ENCODE measurements at regions not wholly inside any gene's neighbourhood (a gene's known extent, or its start where the extent isn't known, plus 50 kb on each side); places are given as distances from the start of the nearest gene placed in this dataset.

GRCh38 chr3:18153571-18154173 is 271.5 kb downstream of the SATB1 start:
- H3K27me3 ChIP-seq (ENCODE audit: low read length): no peaks in the 10 kb centered on the region
- no peaks in the 10 kb centered on the region for H3K79me2 ChIP-seq (ENCODE audit: insufficient read depth, low read length)
- no peak overlapping the region for H3K27ac ChIP-seq (ENCODE audit: low read depth, low read length)
- no peak overlapping the region for H3K9ac ChIP-seq (ENCODE audit: low read length)
- no peak overlapping the region for H2AFZ ChIP-seq (ENCODE audit: low read depth, low read length, severe bottlenecking)
- H3F3A ChIP-seq (ENCODE audit: insufficient read depth): no peaks in the 10 kb centered on the region
- H4K20me1 ChIP-seq (ENCODE audit: low read depth, low read length): no peaks in the 10 kb centered on the region
- H3K36me3 ChIP-seq (ENCODE audit: low read length): no peaks in the 10 kb centered on the region
- no peak overlapping the region for H3K4me3 ChIP-seq (ENCODE audit: insufficient read depth, low read length, poor library complexity, severe bottlenecking)
- no peak overlapping the region for H3K4me2 ChIP-seq (ENCODE audit: low read depth, low read length, poor library complexity, severe bottlenecking)
- no peaks in the 10 kb centered on the region for H3K9me2 ChIP-seq (replicated peaks; ENCODE audit: insufficient read depth, low read length)
- no peak for TF ChIP-seq EZH2phosphoT487 (conservative IDR thresholded peaks at IDR 0.05; ENCODE audit: low read length)
- TF ChIP-seq, protein P1, sequence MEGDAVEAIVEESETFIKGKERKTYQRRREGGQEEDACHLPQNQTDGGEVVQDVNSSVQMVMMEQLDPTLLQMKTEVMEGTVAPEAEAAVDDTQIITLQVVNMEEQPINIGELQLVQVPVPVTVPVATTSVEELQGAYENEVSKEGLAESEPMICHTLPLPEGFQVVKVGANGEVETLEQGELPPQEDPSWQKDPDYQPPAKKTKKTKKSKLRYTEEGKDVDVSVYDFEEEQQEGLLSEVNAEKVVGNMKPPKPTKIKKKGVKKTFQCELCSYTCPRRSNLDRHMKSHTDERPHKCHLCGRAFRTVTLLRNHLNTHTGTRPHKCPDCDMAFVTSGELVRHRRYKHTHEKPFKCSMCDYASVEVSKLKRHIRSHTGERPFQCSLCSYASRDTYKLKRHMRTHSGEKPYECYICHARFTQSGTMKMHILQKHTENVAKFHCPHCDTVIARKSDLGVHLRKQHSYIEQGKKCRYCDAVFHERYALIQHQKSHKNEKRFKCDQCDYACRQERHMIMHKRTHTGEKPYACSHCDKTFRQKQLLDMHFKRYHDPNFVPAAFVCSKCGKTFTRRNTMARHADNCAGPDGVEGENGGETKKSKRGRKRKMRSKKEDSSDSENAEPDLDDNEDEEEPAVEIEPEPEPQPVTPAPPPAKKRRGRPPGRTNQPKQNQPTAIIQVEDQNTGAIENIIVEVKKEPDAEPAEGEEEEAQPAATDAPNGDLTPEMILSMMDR (IDR thresholded peaks at IDR 0.05; ENCODE audit: insufficient read depth, low read length, poor library complexity, severe bottlenecking): no peak
- no peaks in the 10 kb centered on the region for H3K9me3 ChIP-seq (ENCODE audit: insufficient read depth, low read length)

- Histone ChIP-seq H3K9me2 (replicated peaks; ENCODE audit: insufficient read depth, low read length) (no peaks in the 10 kb centered on the region), H3K79me2 (ENCODE audit: insufficient read depth, low read length) (no peaks in the 10 kb centered on the region), H4K20me1 (ENCODE audit: low read depth, low read length) (no peaks in the 10 kb centered on the region), H3K27me3 (ENCODE audit: low read length) (no peaks in the 10 kb centered on the region), H3K4me2 (ENCODE audit: low read depth, low read length, poor library complexity, severe bottlenecking) (no peak overlapping the region), H3K9me3 (ENCODE audit: insufficient read depth, low read length) (no peaks in the 10 kb centered on the region), H2AFZ (ENCODE audit: low read depth, low read length, severe bottlenecking) (no peak overlapping the region), H3K9ac (ENCODE audit: low read length) (no peak overlapping the region), H3K4me3 (ENCODE audit: insufficient read depth, low read length, poor library complexity, severe bottlenecking) (no peak overlapping the region), H3K36me3 (ENCODE audit: low read length) (no peaks in the 10 kb centered on the region), H3F3A (ENCODE audit: insufficient read depth) (no peaks in the 10 kb centered on the region), H3K27ac (ENCODE audit: low read depth, low read length) (no peak overlapping the region)
- TF ChIP-seq, protein P1 (IDR thresholded peaks at IDR 0.05; ENCODE audit: insufficient read depth, low read length, poor library complexity, severe bottlenecking): no peak
- TF ChIP-seq EZH2phosphoT487 (conservative IDR thresholded peaks at IDR 0.05; ENCODE audit: low read length): no peak
These were observed 273.9 kb downstream of the SATB1 start for GRCh38 chr3:18151199-18151598.

DNA sequence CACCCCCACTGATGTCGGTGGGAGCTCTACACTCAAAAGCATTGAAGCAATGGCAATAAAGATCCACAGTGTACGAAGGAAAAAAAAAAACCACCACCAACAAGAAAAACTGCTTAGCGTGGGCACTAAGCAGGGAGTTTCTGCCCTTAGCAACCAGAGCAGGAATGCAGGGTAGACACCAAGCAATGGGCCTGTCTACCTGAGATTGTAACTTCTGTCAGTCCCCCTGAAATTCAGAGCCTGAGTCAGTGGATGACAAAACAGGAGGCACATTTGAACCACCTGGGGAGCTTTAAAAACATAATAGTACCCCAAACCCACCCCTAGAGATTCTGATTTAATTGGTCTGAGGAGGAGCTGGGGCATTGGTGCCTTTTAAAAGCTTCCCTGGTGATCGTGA is 275.2 kb downstream of the SATB1 start:
- Histone ChIP-seq H3K4me3 (ENCODE audit: insufficient read depth, low read length, poor library complexity, severe bottlenecking) (no peak overlapping the region), H3K79me2 (ENCODE audit: insufficient read depth, low read length) (no peaks in the 10 kb centered on the region), H2AFZ (ENCODE audit: low read depth, low read length, severe bottlenecking) (no peak overlapping the region), H3K9me3 (ENCODE audit: insufficient read depth, low read length) (no peaks in the 10 kb centered on the region), H3K4me2 (ENCODE audit: low read depth, low read length, poor library complexity, severe bottlenecking) (no peak overlapping the region), H3K27me3 (ENCODE audit: low read length) (no peaks in the 10 kb centered on the region), H3F3A (ENCODE audit: insufficient read depth) (no peaks in the 10 kb centered on the region), H3K36me3 (ENCODE audit: low read length) (no peaks in the 10 kb centered on the region), H3K9ac (ENCODE audit: low read length) (no peak overlapping the region), H3K9me2 (replicated peaks; ENCODE audit: insufficient read depth, low read length) (no peaks in the 10 kb centered on the region), H4K20me1 (ENCODE audit: low read depth, low read length) (no peaks in the 10 kb centered on the region), H3K27ac (ENCODE audit: low read depth, low read length) (no peak overlapping the region)
- no peak for TF ChIP-seq EZH2phosphoT487 (conservative IDR thresholded peaks at IDR 0.05; ENCODE audit: low read length)
- TF ChIP-seq, protein P1 (IDR thresholded peaks at IDR 0.05; ENCODE audit: insufficient read depth, low read length, poor library complexity, severe bottlenecking): no peak

All from SU-DHL-6 (cell line).